Trophoblast cell (in vitro differentiated cells and primary cell): ENCODE measurements at regions not wholly inside any gene's neighbourhood (a gene's known extent, or its start where the extent isn't known, plus 50 kb on each side); places are given as distances from the start of the nearest gene placed in this dataset.

Experiments
- DNase-seq, 2 donors: peaks; one replicate each; pipeline ENCODE4 v3.0.0-alpha.2; 2016
- H2AFZ ChIP-seq: 2 replicates; pipeline ENCODE4 v1.6.1; 2013; ENCODE audit warnings: low read length, moderate library complexity, mild to moderate bottlenecking; ENCODE audit not compliant: insufficient read depth, poor library complexity
- H2AK5ac ChIP-seq: 2 replicates; pipeline ENCODE4 v1.6.1; 2013; ENCODE audit warnings: mild to moderate bottlenecking, low read length
- H2BK120ac ChIP-seq: 2 replicates; pipeline ENCODE4 v1.6.1; 2013; ENCODE audit warnings: low read length, mild to moderate bottlenecking, moderate library complexity; ENCODE audit not compliant: insufficient read depth, poor library complexity
- H2BK12ac ChIP-seq: 2 replicates; pipeline ENCODE4 v1.6.1; 2013; ENCODE audit warnings: mild to moderate bottlenecking, low read length, moderate library complexity
- H2BK5ac ChIP-seq: 2 replicates; pipeline ENCODE4 v1.6.1; 2013; ENCODE audit warnings: low read length, low read depth, moderate library complexity, mild to moderate bottlenecking; ENCODE audit not compliant: poor library complexity
- H3K14ac ChIP-seq: 2 replicates; pipeline ENCODE4 v1.6.1; 2013; ENCODE audit warnings: mild to moderate bottlenecking, low read length
- H3K18ac ChIP-seq: 2 replicates; pipeline ENCODE4 v1.6.1; 2013; ENCODE audit warnings: mild to moderate bottlenecking, low read length
- H3K23ac ChIP-seq: 2 replicates; pipeline ENCODE4 v1.6.1; 2013; ENCODE audit warnings: low read length
- H3K27ac ChIP-seq: 2 replicates; pipeline ENCODE4 v1.5.1; 2013; ENCODE audit warnings: low read depth, mild to moderate bottlenecking, inconsistent platforms, low read length, moderate library complexity
- H3K27me3 ChIP-seq: 2 replicates; pipeline ENCODE4 v1.6.1; 2013; ENCODE audit warnings: inconsistent platforms, mild to moderate bottlenecking, low read length, moderate library complexity; ENCODE audit not compliant: insufficient read depth
- H3K36me3 ChIP-seq, 2 experiments: 1 replicate in 1 of 2; 2 replicates in 1 of 2; pipeline ENCODE4 v1.6.1; 2013; ENCODE audit warnings: low read length in 2 of 2, mild to moderate bottlenecking in 2 of 2, moderate library complexity in 1 of 2; ENCODE audit not compliant: insufficient read depth in 2 of 2, control insufficient read depth in 1 of 2
- H3K4ac ChIP-seq: 2 replicates; pipeline ENCODE4 v1.6.1; 2013; ENCODE audit warnings: low read depth, mild to moderate bottlenecking, low read length, moderate library complexity
- H3K4me1 ChIP-seq, 2 experiments: 1 replicate in 1 of 2; 2 replicates in 1 of 2; pipeline ENCODE4 v1.6.1; 2013; ENCODE audit warnings: low read length in 2 of 2, mild to moderate bottlenecking in 2 of 2, moderate library complexity in 1 of 2; ENCODE audit not compliant: insufficient read depth in 2 of 2, control insufficient read depth in 1 of 2
- H3K4me2 ChIP-seq: 2 replicates; pipeline ENCODE4 v1.6.1; 2013; ENCODE audit warnings: inconsistent platforms, mild to moderate bottlenecking, low read length, moderate library complexity
- H3K4me3 ChIP-seq: 2 replicates; pipeline ENCODE4 v1.5.1; 2013; ENCODE audit warnings: mild to moderate bottlenecking, low read depth, low read length, inconsistent platforms
- H3K79me1 ChIP-seq: one replicate; pipeline ENCODE4 v1.6.1; 2013; ENCODE audit warnings: low read length
- H3K79me2 ChIP-seq: 2 replicates; pipeline ENCODE4 v1.6.1; 2013; ENCODE audit warnings: low read length, mild to moderate bottlenecking; ENCODE audit not compliant: control insufficient read depth, insufficient read depth, poor library complexity
- H3K9ac ChIP-seq: 2 replicates; pipeline ENCODE4 v1.6.1; 2013; ENCODE audit warnings: mild to moderate bottlenecking, low read length
- H3K9me3 ChIP-seq: 2 replicates; pipeline ENCODE4 v1.6.1; 2013; ENCODE audit warnings: low read depth, mild to moderate bottlenecking, control low read depth, inconsistent platforms, low read length; ENCODE audit not compliant: insufficient read depth
- H4K12ac ChIP-seq: 2 replicates; pipeline ENCODE4 v1.6.1; 2013; ENCODE audit warnings: low read depth, mild to moderate bottlenecking, low read length, moderate library complexity
- H4K8ac ChIP-seq: 2 replicates; pipeline ENCODE4 v1.6.1; 2013; ENCODE audit warnings: low read depth, mild to moderate bottlenecking, low read length, moderate library complexity
- H4K91ac ChIP-seq: one replicate; pipeline ENCODE4 v1.6.1; 2013; ENCODE audit warnings: low read depth, mild to moderate bottlenecking, low read length, moderate library complexity
- WGBS: extraction: QIAGEN DNeasy Blood & Tissue Kit; methylation state at CpG from one replicate; pipeline ENCODE4 v1.1.7; 2013; ENCODE audit warnings: missing lambda C conversion rate; ENCODE audit not compliant: insufficient read length, insufficient coverage; ENCODE audit errors: extremely low coverage; 5-methylcytosine and 5-hydroxymethylcytosine counted together

DNA sequence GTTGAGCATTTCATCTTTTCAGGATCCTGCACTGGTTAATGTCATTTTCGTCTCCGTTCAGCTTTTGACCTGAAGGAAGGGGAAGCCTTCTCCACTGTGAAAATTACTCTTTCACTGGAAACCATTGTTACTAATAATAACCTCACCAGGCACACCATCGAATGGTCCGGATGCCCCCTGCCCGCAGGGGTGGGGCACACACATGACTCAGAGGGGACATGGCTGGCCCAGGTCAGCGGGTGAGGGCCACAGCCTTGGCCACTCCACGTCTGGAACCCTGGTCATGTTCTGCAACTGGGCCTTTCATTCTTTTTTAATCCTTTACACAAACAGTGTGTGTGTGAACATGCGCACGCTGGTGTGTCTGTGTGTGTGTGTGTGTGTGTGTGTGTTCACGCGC lies 191.8 kb downstream of the BCOR start:
- H4K91ac ChIP-seq: no peak overlapping the region
- H4K8ac ChIP-seq: no peak overlapping the region
- H3K79me1 ChIP-seq: peaks cover 15% of the 10 kb centered on the region
- H3K27ac ChIP-seq: peak overlapping the region; percentile 2
- no peak overlapping the region for H3K14ac ChIP-seq
- no peaks in the 10 kb centered on the region for H3K79me2 ChIP-seq
- H3K4ac ChIP-seq: no peak overlapping the region
- H3K9ac ChIP-seq: no peak overlapping the region
- H3K4me1 ChIP-seq: peaks cover 19 to 27% of the 10 kb centered on the region in 2 experiments
- H2BK120ac ChIP-seq: no peak overlapping the region
- no peak overlapping the region for H2BK5ac ChIP-seq
- no peak for DNase-seq
- no CpG with 5 or more reads among the region's 11 CpGs for WGBS
- no peak overlapping the region for H2AFZ ChIP-seq
- H2BK12ac ChIP-seq: no peak overlapping the region
- H4K12ac ChIP-seq: no peak overlapping the region
- no peak overlapping the region for H3K4me3 ChIP-seq
- no peaks in the 10 kb centered on the region for H3K27me3 ChIP-seq
- no peak overlapping the region for H3K18ac ChIP-seq
- H3K9me3 ChIP-seq: no peaks in the 10 kb centered on the region
- H3K4me2 ChIP-seq: no peak overlapping the region
- H3K23ac ChIP-seq: no peak overlapping the region
- H3K36me3 ChIP-seq: no peaks in the 10 kb centered on the region
- H2AK5ac ChIP-seq: no peak overlapping the region

GRCh38 chrX:39907964-39908661 lies 189.6 kb downstream of the BCOR start:
- Histone ChIP-seq H3K79me1 (peaks cover 14% of the 10 kb centered on the region), H3K14ac (peak overlapping the region; percentile 80), H3K27me3 (no peaks in the 10 kb centered on the region), H4K12ac (no peak overlapping the region), H2AFZ (peak overlapping the region; percentile 62), H2BK120ac (peak overlapping the region; percentile 69), H2BK5ac (peak overlapping the region; percentile 72), H3K18ac (peak overlapping the region; percentile 70), H3K9ac (no peak overlapping the region), H4K91ac (peak overlapping the region; percentile 79), H3K4me2 (peak overlapping the region; percentile 49), H3K27ac (peak overlapping the region; percentile 59), H3K9me3 (no peaks in the 10 kb centered on the region), H4K8ac (no peak overlapping the region), H3K4me3 (no peak overlapping the region), H3K4ac (peak overlapping the region; percentile 37), H2BK12ac (peak overlapping the region; percentile 81), H2AK5ac (peak overlapping the region; percentile 62), H3K36me3 (no peaks in the 10 kb centered on the region), H3K23ac (no peak overlapping the region), H3K4me1 (peaks cover 19 to 23% of the 10 kb centered on the region in 2 experiments), H3K79me2 (no peaks in the 10 kb centered on the region)
- peak; percentile 83 to 88 for DNase-seq
- no CpG with 5 or more reads among the region's 16 CpGs for WGBS

- DNase-seq: no peak
- no peaks in the 10 kb centered on the region for H3K36me3 ChIP-seq
- no CpG with 5 or more reads among the region's 5 CpGs for WGBS
These were observed 187.8 kb downstream of the BCOR start for GRCh38 chrX:39909996-39910395.

GRCh38 chrX:39910651-39911050 lies 187.1 kb downstream of the BCOR start:
- no peaks in the 10 kb centered on the region for H3K27me3 ChIP-seq
- no peak overlapping the region for H2AFZ ChIP-seq
- H4K8ac ChIP-seq: no peak overlapping the region
- peaks cover 12% of the 10 kb centered on the region for H3K79me1 ChIP-seq
- no peak overlapping the region for H4K91ac ChIP-seq
- WGBS: no CpG with 5 or more reads among the region's 17 CpGs
- H3K4ac ChIP-seq: no peak overlapping the region
- no peak overlapping the region for H3K23ac ChIP-seq
- H4K12ac ChIP-seq: no peak overlapping the region
- no peak overlapping the region for H3K4me3 ChIP-seq
- peaks cover 12 to 15% of the 10 kb centered on the region in 2 experiments for H3K4me1 ChIP-seq
- no peak overlapping the region for H3K27ac ChIP-seq
- H2BK5ac ChIP-seq: no peak overlapping the region
- no peaks in the 10 kb centered on the region for H3K36me3 ChIP-seq
- H3K4me2 ChIP-seq: no peak overlapping the region
- H2AK5ac ChIP-seq: no peak overlapping the region
- H3K18ac ChIP-seq: no peak overlapping the region
- H3K9me3 ChIP-seq: no peaks in the 10 kb centered on the region
- H3K79me2 ChIP-seq: no peaks in the 10 kb centered on the region
- H2BK12ac ChIP-seq: peak overlapping the region; percentile 24
- H3K14ac ChIP-seq: no peak overlapping the region
- H3K9ac ChIP-seq: no peak overlapping the region
- DNase-seq: no peak
- no peak overlapping the region for H2BK120ac ChIP-seq

More at GRCh38 chrX:39909996-39910395, 187.8 kb downstream of the BCOR start:
- Histone ChIP-seq H3K4me1 (peaks cover 16 to 19% of the 10 kb centered on the region in 2 experiments), H4K8ac (no peak overlapping the region), H2AK5ac (no peak overlapping the region), H3K18ac (no peak overlapping the region), H2BK120ac (no peak overlapping the region), H4K12ac (no peak overlapping the region), H4K91ac (no peak overlapping the region), H2AFZ (no peak overlapping the region), H3K27ac (no peak overlapping the region), H3K9me3 (no peaks in the 10 kb centered on the region), H3K4me2 (no peak overlapping the region), H3K9ac (no peak overlapping the region), H3K27me3 (no peaks in the 10 kb centered on the region), H2BK5ac (no peak overlapping the region), H3K14ac (no peak overlapping the region), H3K23ac (no peak overlapping the region), H3K79me1 (peaks cover 12% of the 10 kb centered on the region), H2BK12ac (no peak overlapping the region), H3K79me2 (no peaks in the 10 kb centered on the region), H3K4ac (no peak overlapping the region), H3K4me3 (no peak overlapping the region)
